Ishikawa (cell line): ENCODE measurements at regions not wholly inside any gene's neighbourhood (a gene's known extent, or its start where the extent isn't known, plus 50 kb on each side); places are given as distances from the start of the nearest gene placed in this dataset.

ENCODE experiments used
- CEBPB ChIP-seq: IDR thresholded peaks from 2 replicates; pipeline ENCODE4 v1.6.1; 2012
- CREB1 ChIP-seq: IDR thresholded peaks from 2 replicates; pipeline ENCODE4 v1.6.1; 2012; ENCODE audit warnings: low read depth
- EGR1 ChIP-seq: IDR thresholded peaks from 2 replicates; pipeline ENCODE4 v1.6.1; 2012
- EP300 ChIP-seq: IDR thresholded peaks from 2 replicates; pipeline ENCODE4 v1.6.1; 2012; ENCODE audit warnings: borderline replicate concordance
- FOXM1 ChIP-seq: IDR thresholded peaks from 2 replicates; pipeline ENCODE4 v1.6.1; 2012; ENCODE audit warnings: low read depth, borderline replicate concordance
- NFIC ChIP-seq: IDR thresholded peaks from 2 replicates; pipeline ENCODE4 v1.6.1; 2012
- RAD21 ChIP-seq: IDR thresholded peaks from 2 replicates; pipeline ENCODE4 v1.6.1; 2012; ENCODE audit warnings: low read depth
- REST ChIP-seq: IDR thresholded peaks from 2 replicates; pipeline ENCODE4 v1.6.1; 2012; ENCODE audit warnings: low read depth, mild to moderate bottlenecking
- TAF1 ChIP-seq: IDR thresholded peaks from 2 replicates; pipeline ENCODE4 v1.6.1; 2012; ENCODE audit warnings: low read depth, mild to moderate bottlenecking
- TCF12 ChIP-seq: IDR thresholded peaks from 2 replicates; pipeline ENCODE4 v1.6.1; 2012; ENCODE audit warnings: low read depth
- TEAD4 ChIP-seq: IDR thresholded peaks from 2 replicates; pipeline ENCODE4 v1.6.1; 2012
- YY1 ChIP-seq: IDR thresholded peaks from 2 replicates; pipeline ENCODE4 v1.6.1; 2012; ENCODE audit warnings: low read depth
- ZBTB7A ChIP-seq: IDR thresholded peaks from 2 replicates; pipeline ENCODE4 v1.6.1; 2012; ENCODE audit warnings: low read depth
- TF ChIP-seq, protein P1 (sequence below): IDR thresholded peaks from 2 replicates; pipeline ENCODE4 v1.6.1; 2012
- TF ChIP-seq, protein P2 (sequence below): IDR thresholded peaks from 2 replicates; pipeline ENCODE4 v1.6.1; 2012

GRCh38 chr18:40995529-40995928, 959.5 kb upstream of the PIK3C3 start:
- TF ChIP-seq TCF12 (no peak), EGR1 (no peak), RAD21 (no peak), CREB1 (no peak), TAF1 (no peak), EP300 (no peak), CEBPB (no peak), FOXM1 (no peak), YY1 (no peak), NFIC (no peak), TEAD4 (no peak), REST (no peak), ZBTB7A (no peak)
- TF ChIP-seq, protein P1, sequence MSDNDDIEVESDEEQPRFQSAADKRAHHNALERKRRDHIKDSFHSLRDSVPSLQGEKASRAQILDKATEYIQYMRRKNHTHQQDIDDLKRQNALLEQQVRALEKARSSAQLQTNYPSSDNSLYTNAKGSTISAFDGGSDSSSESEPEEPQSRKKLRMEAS: no peak
- TF ChIP-seq, protein P2, sequence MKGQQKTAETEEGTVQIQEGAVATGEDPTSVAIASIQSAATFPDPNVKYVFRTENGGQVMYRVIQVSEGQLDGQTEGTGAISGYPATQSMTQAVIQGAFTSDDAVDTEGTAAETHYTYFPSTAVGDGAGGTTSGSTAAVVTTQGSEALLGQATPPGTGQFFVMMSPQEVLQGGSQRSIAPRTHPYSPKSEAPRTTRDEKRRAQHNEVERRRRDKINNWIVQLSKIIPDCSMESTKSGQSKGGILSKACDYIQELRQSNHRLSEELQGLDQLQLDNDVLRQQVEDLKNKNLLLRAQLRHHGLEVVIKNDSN: no peak

GRCh38 chr18:40993363-40993762, 961.7 kb upstream of the PIK3C3 start:
- TF ChIP-seq TAF1: no peak
- TF ChIP-seq CEBPB: no peak
- no peak for TF ChIP-seq REST
- TF ChIP-seq, protein P2: no peak
- no peak for TF ChIP-seq RAD21
- no peak for TF ChIP-seq YY1
- TF ChIP-seq, protein P1: no peak
- TF ChIP-seq EP300: no peak
- TF ChIP-seq EGR1: no peak
- TF ChIP-seq NFIC: no peak
- no peak for TF ChIP-seq TCF12
- TF ChIP-seq FOXM1: no peak
- no peak for TF ChIP-seq CREB1
- no peak for TF ChIP-seq TEAD4
- no peak for TF ChIP-seq ZBTB7A

GRCh38 chr18:40987581-40987980, 967.5 kb upstream of the PIK3C3 start:
- TF ChIP-seq REST (no peak), RAD21 (no peak), ZBTB7A (no peak), CREB1 (no peak), TAF1 (no peak), YY1 (no peak), NFIC (no peak), TEAD4 (no peak), TCF12 (no peak), EGR1 (no peak), FOXM1 (no peak), CEBPB (no peak), EP300 (no peak)
- TF ChIP-seq, protein P1: no peak
- TF ChIP-seq, protein P2: no peak

- TF ChIP-seq EGR1: no peak
- TF ChIP-seq, protein P1: no peak
- no peak for TF ChIP-seq REST
Measured at GRCh38 chr18:40985436-40985835, 969.6 kb upstream of the PIK3C3 start.
